IgD-negative memory B cell (primary cell): ENCODE measurements at regions not wholly inside any gene's neighbourhood (a gene's known extent, or its start where the extent isn't known, plus 50 kb on each side); places are given as distances from the start of the nearest gene placed in this dataset.

ENCODE experiments used
- H3K27ac Mint-ChIP-seq, 3 donors: one replicate each; pipeline ENCODE4 v1.8.0; 2020 to 2022; ENCODE audit warnings: mild to moderate bottlenecking in 3 of 3, mixed read lengths in 3 of 3, moderate library complexity in 1 of 3
- H3K27me3 Mint-ChIP-seq: one replicate; pipeline ENCODE4 v1.8.0; 2021; ENCODE audit warnings: mixed read lengths
- H3K36me3 Mint-ChIP-seq: one replicate; pipeline ENCODE4 v1.8.0; 2020; ENCODE audit warnings: mild to moderate bottlenecking, mixed read lengths
- H3K4me1 Mint-ChIP-seq, 3 donors: one replicate each; pipeline ENCODE4 v1.8.0; 2020 to 2022; ENCODE audit warnings: mixed read lengths in 3 of 3, mild to moderate bottlenecking in 1 of 3
- H3K4me3 Mint-ChIP-seq, 4 donors: one replicate each; pipeline ENCODE4 v1.8.0; 2020 to 2022; ENCODE audit warnings: mild to moderate bottlenecking in 4 of 4, mixed read lengths in 4 of 4, moderate library complexity in 3 of 4
- H3K9me3 Mint-ChIP-seq, 3 donors: one replicate each; pipeline ENCODE4 v1.8.0; 2020 to 2021; ENCODE audit warnings: mixed read lengths in 3 of 3, mild to moderate bottlenecking in 1 of 3

DNA sequence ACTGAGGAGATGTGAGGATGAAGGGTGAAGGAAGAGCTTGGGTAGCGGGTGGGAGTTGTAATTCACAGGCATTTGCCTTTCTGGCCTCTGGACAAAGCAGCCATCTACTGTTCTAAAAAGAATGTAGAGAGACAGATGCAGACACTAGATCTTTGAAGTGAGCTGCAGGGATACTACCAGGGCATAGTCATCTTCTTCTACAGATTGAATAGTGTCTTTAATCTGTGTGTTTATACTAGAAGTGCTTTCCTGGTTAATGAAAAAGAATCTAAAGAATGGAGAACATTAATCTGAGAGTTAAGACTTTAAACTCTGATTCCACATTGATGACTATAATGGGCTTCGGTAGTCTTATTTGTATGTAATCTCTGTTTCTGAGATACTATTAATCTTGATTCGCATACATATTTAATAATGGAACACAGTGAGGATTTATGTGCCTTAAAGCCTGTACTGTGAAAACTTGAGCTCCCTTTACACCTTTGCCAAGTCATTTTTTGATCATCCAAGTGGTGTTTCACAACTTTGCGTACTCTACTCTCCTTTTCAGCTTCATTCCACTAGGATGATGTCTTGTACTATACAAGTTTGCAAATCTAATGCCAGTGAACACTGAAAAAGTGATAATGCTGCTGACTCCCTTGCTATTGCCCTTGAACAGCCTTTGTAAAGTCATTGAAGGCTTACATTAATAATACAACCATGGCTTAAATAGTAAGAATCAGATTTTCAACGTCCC lies 2199.4 kb upstream of the PCDH20 start:
- Mint-ChIP-seq H3K4me1 (no peaks in the 10 kb centered on the region), H3K36me3 (no peaks in the 10 kb centered on the region), H3K27ac (no peak overlapping the region), H3K4me3 (no peak overlapping the region), H3K9me3 (peaks cover 0 to 9% (median 4%) of the 10 kb centered on the region in 3 donors), H3K27me3 (no peaks in the 10 kb centered on the region)

GRCh38 chr13:63607153-63607552 lies 2191.5 kb upstream of the PCDH20 start:
- Mint-ChIP-seq H3K4me1 (no peaks in the 10 kb centered on the region), H3K9me3 (peaks cover 8 to 20% (median 10%) of the 10 kb centered on the region in 3 donors), H3K36me3 (no peaks in the 10 kb centered on the region), H3K27me3 (no peaks in the 10 kb centered on the region), H3K27ac (no peak overlapping the region), H3K4me3 (no peak overlapping the region)

DNA sequence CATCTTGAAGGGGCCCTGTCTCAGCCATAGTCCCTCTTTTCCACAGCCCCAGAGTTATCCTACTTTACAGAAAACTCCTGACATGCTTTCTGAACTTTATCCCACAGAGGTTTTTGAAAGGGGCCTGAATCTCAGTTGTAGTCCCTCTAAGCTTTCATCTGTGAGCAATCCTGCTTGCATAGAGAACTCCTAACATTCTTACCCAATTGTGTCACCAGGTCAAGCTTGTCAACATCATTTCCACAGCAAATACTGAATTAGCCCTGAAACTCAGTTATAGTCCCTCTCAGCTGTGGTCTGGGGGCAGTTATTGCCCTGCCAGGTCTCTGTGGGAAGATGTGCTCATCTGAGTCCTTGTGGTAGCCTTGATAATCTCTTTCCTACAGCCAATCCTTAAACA lies 2190.3 kb upstream of the PCDH20 start:
- Mint-ChIP-seq H3K27ac (no peak overlapping the region), H3K4me1 (no peaks in the 10 kb centered on the region), H3K9me3 (peaks cover 8 to 16% (median 11%) of the 10 kb centered on the region in 3 donors), H3K4me3 (peak overlapping the region in 1 of 4 donors; percentile 47), H3K27me3 (no peaks in the 10 kb centered on the region), H3K36me3 (no peaks in the 10 kb centered on the region)

DNA sequence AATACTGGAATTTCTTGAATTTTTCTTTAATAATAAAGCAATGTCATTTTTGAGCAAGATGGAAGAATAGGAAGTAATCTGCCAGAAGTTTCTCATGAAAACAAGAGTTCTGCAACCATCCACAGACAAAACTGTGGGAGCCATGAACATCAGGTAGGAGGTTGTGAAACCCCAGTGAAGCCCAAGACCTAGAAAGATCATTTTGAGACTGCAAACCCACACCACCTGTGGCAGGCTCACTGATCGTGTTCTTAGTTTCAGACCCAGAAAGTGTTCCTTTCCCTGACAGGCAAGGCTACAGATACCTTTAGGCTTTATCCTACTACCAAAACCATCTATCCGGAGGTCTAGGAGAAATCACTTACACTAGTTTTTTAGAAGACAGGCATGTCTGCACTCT lies 2189.8 kb upstream of the PCDH20 start:
- Mint-ChIP-seq H3K27ac (no peak overlapping the region), H3K36me3 (no peaks in the 10 kb centered on the region), H3K9me3 (peaks cover 8 to 16% (median 11%) of the 10 kb centered on the region in 3 donors), H3K27me3 (no peaks in the 10 kb centered on the region), H3K4me3 (no peak overlapping the region), H3K4me1 (no peaks in the 10 kb centered on the region)

DNA sequence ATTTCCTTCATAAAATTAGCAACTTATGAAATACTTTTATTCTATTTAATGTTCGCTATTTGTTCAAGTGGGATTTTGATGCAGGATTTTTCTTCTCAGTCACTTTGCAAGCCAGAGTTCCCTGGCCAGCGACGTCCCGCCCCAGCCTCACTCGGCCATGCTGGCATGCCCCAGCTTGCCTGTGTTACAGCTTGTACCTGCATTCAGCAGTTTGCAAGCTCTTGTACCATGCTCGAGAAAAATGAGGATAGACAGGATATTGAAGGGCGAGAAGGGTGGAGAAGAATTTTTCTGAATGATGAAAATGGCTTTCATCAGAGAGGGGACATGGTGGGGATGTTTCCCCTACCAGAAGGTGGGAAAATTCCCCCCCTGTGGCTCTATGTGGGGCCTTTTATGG lies 2180.2 kb upstream of the PCDH20 start:
- Mint-ChIP-seq H3K4me3 (no peak overlapping the region), H3K9me3 (peaks cover 0 to 11% (median 1%) of the 10 kb centered on the region in 3 donors), H3K27me3 (no peaks in the 10 kb centered on the region), H3K27ac (no peak overlapping the region), H3K36me3 (no peaks in the 10 kb centered on the region), H3K4me1 (no peaks in the 10 kb centered on the region)

DNA sequence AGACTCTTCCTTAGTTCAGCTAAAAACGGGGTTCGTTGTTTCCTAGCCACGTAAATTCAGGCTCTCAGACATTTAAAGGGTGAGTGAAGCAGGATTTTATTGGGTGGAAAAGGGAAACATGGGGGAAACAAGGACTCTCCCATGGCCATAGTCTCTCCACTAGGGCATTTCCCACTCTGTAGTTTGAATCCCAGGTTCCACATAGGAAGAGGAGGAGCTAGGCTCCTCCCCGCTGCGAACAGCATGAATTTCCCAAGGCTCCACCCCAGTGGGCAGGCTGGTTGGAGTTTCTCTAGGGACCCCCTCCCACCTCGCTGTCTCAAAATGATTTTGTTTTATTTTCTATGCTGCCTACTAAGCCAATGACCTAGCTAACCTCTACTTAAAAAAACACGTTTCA lies 2170.8 kb upstream of the PCDH20 start:
- Mint-ChIP-seq H3K27ac (no peak overlapping the region), H3K36me3 (no peaks in the 10 kb centered on the region), H3K27me3 (no peaks in the 10 kb centered on the region), H3K9me3 (peaks cover 3 to 20% (median 6%) of the 10 kb centered on the region in 3 donors), H3K4me3 (no peak overlapping the region), H3K4me1 (no peaks in the 10 kb centered on the region)

- no peak overlapping the region for H3K27ac Mint-ChIP-seq
- H3K36me3 Mint-ChIP-seq, result peaks cover 2% of the 10 kb centered on the region
- no peak overlapping the region for H3K4me3 Mint-ChIP-seq
- H3K4me1 Mint-ChIP-seq, result no peaks in the 10 kb centered on the region
- peaks cover 3 to 23% (median 5%) of the 10 kb centered on the region in 3 donors for H3K9me3 Mint-ChIP-seq
- H3K27me3 Mint-ChIP-seq, result no peaks in the 10 kb centered on the region
Measured at GRCh38 chr13:63578796-63579195, 2163.1 kb upstream of the PCDH20 start.

GRCh38 chr13:63567031-63567430 lies 2151.4 kb upstream of the PCDH20 start:
- no peaks in the 10 kb centered on the region for H3K27me3 Mint-ChIP-seq
- no peak overlapping the region for H3K4me3 Mint-ChIP-seq
- H3K4me1 Mint-ChIP-seq, result no peaks in the 10 kb centered on the region
- H3K36me3 Mint-ChIP-seq, result no peaks in the 10 kb centered on the region
- H3K27ac Mint-ChIP-seq, result no peak overlapping the region
- peaks cover 0 to 7% (median 0%) of the 10 kb centered on the region in 3 donors for H3K9me3 Mint-ChIP-seq

DNA sequence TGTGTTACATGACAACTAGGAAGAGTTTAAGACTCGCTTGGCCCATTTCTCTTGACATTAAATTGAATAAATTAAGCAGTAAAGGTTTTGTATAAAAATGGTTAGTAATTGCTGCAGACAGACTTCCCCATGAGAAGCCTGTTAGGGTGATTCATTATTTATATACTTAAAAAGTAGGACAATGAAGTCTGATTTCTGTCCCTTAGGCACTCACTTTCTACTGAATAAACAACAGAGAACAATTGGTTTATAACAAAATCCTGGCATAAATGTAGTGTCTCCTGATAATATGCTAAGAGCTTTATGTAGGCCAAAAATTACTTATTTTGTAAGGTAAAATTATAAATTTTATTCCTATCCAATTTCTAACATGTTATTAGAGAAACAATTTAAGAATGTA lies 2138.5 kb upstream of the PCDH20 start:
- Mint-ChIP-seq H3K27me3 (no peaks in the 10 kb centered on the region), H3K4me3 (no peak overlapping the region), H3K9me3 (peaks cover 0 to 13% (median 3%) of the 10 kb centered on the region in 3 donors), H3K27ac (no peak overlapping the region), H3K4me1 (no peaks in the 10 kb centered on the region), H3K36me3 (no peaks in the 10 kb centered on the region)

DNA sequence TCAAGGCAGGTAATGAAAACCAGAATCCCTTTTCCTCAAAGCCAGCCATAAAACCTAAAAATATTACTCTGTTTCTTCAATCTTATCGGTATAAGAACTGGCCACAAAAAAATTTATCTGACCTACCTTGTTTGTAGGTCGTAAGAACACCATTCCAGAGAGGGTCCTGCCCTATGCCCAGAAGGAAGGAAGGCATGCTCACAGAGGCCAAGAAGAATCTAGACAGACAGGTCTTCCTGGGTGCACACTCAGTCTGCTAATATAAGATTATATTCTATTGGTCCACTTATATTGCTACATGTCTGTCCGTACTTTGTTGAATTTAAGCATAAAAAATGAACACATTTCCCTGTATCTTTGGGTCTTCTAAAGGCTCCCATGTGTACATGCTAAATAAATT lies 2136.1 kb upstream of the PCDH20 start:
- no peaks in the 10 kb centered on the region for H3K36me3 Mint-ChIP-seq
- no peaks in the 10 kb centered on the region for H3K4me1 Mint-ChIP-seq
- H3K27ac Mint-ChIP-seq, result no peak overlapping the region
- H3K9me3 Mint-ChIP-seq, result peaks cover 0 to 5% (median 3%) of the 10 kb centered on the region in 3 donors
- H3K4me3 Mint-ChIP-seq, result no peak overlapping the region
- H3K27me3 Mint-ChIP-seq, result no peaks in the 10 kb centered on the region

- H3K4me1 Mint-ChIP-seq, result no peaks in the 10 kb centered on the region
- peaks cover 0 to 7% (median 4%) of the 10 kb centered on the region in 3 donors for H3K9me3 Mint-ChIP-seq
- H3K36me3 Mint-ChIP-seq, result no peaks in the 10 kb centered on the region
- H3K4me3 Mint-ChIP-seq, result no peak overlapping the region
- H3K27ac Mint-ChIP-seq, result no peak overlapping the region
- H3K27me3 Mint-ChIP-seq, result no peaks in the 10 kb centered on the region
Measured at GRCh38 chr13:63546524-63546923, 2130.9 kb upstream of the PCDH20 start.

GRCh38 chr13:63542770-63543169 lies 2127.1 kb upstream of the PCDH20 start:
- Mint-ChIP-seq H3K4me1 (no peaks in the 10 kb centered on the region), H3K4me3 (no peak overlapping the region), H3K9me3 (peaks cover 0 to 7% (median 4%) of the 10 kb centered on the region in 3 donors), H3K27ac (no peak overlapping the region), H3K36me3 (no peaks in the 10 kb centered on the region), H3K27me3 (no peaks in the 10 kb centered on the region)

DNA sequence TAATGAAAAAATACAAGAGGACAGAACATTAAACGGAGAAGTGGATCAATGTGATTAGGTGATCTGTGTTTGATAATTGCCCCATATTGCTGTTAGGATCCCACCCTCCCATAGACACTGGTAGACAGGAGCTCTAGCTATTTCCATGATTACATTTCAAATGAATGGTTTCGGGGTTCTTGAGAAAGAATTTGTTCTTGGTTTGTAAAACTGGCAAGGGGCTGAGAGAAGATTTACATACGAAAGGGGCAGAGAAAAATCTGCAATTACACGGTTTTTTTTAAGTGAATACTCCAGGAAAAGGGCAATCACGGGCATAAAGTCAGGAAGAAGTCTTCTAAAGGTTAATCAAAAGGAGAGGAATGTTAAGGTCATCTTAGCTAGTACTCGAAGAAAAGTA lies 2125.7 kb upstream of the PCDH20 start:
- Mint-ChIP-seq H3K27ac (no peak overlapping the region), H3K9me3 (peaks cover 0 to 7% (median 4%) of the 10 kb centered on the region in 3 donors), H3K27me3 (no peaks in the 10 kb centered on the region), H3K36me3 (no peaks in the 10 kb centered on the region), H3K4me1 (no peaks in the 10 kb centered on the region), H3K4me3 (no peak overlapping the region)

DNA sequence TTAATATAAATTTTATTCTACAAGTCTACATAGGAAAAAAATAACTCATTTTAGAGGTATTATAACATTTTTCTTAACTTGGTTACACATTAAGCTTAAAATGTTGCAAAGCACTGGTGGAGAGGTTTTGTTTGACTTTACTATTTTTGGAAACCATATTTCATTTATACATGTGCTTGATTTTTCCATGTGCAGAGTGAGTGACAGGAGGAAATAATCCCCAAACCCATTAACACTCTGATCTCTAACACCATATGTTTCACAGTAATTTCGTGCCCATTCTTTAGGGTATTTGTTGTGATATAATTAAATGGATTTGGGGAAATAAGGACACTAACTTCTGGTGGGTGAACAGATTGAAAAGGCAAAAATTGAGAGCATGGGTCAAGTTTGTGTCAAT lies 2124.4 kb upstream of the PCDH20 start:
- Mint-ChIP-seq H3K4me3 (no peak overlapping the region), H3K27me3 (no peaks in the 10 kb centered on the region), H3K27ac (no peak overlapping the region), H3K36me3 (peaks cover 1% of the 10 kb centered on the region), H3K4me1 (no peaks in the 10 kb centered on the region), H3K9me3 (peaks cover 0 to 7% (median 0%) of the 10 kb centered on the region in 3 donors)

GRCh38 chr13:63517371-63517770 lies 2101.7 kb upstream of the PCDH20 start:
- Mint-ChIP-seq H3K4me3 (no peak overlapping the region), H3K4me1 (no peaks in the 10 kb centered on the region), H3K9me3 (peaks cover 2 to 3% (median 2%) of the 10 kb centered on the region in 3 donors), H3K27me3 (no peaks in the 10 kb centered on the region), H3K27ac (no peak overlapping the region), H3K36me3 (no peaks in the 10 kb centered on the region)

- Mint-ChIP-seq H3K4me1 (no peaks in the 10 kb centered on the region), H3K36me3 (no peaks in the 10 kb centered on the region), H3K9me3 (peaks cover 2 to 5% (median 2%) of the 10 kb centered on the region in 3 donors), H3K4me3 (no peak overlapping the region), H3K27me3 (no peaks in the 10 kb centered on the region), H3K27ac (no peak overlapping the region)
Measured at GRCh38 chr13:63516124-63516523, 2100.5 kb upstream of the PCDH20 start.
